ENCODE measurements at regions not wholly inside any gene's neighbourhood (a gene's known extent, or its start where the extent isn't known, plus 50 kb on each side); places are given as distances from the start of the nearest gene placed in this dataset.
"Not testable (repeated sequence)": the region's sequence is repeated elsewhere in the genome, so short reads cannot be mapped to it uniquely, and the experiment has no call there.

DNA sequence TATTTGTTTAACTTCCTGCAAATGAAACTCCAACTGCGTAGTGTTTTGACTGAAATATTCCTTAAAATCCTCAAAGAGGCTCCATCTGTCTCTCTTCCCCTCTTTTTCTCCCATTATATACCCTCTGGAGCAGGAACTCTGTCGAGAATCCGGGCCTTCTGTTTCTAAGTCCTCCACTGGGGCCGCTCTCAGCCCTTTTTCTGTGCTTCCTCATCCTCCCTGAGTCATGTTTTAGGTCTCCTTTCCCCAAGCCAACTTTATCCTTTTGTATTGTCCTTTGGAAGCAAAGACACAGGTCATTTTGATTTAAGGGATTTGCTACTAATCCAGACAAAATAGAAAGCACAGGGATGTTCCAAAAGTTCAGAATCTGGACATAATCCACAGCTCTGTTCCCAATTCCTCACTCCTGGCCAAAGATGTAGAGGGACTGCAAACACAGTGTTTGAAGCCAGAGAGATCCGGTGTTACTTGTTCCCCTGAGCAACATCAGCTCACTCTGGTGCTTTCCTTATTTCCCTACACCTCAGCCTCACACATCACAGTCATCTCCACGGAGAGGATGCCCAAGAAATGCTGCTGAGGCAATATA lies 131.0 kb upstream of the KLF3 start:
- TF ChIP-seq, protein P1, sequence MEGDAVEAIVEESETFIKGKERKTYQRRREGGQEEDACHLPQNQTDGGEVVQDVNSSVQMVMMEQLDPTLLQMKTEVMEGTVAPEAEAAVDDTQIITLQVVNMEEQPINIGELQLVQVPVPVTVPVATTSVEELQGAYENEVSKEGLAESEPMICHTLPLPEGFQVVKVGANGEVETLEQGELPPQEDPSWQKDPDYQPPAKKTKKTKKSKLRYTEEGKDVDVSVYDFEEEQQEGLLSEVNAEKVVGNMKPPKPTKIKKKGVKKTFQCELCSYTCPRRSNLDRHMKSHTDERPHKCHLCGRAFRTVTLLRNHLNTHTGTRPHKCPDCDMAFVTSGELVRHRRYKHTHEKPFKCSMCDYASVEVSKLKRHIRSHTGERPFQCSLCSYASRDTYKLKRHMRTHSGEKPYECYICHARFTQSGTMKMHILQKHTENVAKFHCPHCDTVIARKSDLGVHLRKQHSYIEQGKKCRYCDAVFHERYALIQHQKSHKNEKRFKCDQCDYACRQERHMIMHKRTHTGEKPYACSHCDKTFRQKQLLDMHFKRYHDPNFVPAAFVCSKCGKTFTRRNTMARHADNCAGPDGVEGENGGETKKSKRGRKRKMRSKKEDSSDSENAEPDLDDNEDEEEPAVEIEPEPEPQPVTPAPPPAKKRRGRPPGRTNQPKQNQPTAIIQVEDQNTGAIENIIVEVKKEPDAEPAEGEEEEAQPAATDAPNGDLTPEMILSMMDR (conservative IDR thresholded peaks at IDR 0.05; ENCODE audit: low read depth, low read length) = no peak
- no peak for TF ChIP-seq EZH2 (IDR thresholded peaks at IDR 0.05; ENCODE audit: borderline replicate concordance, low read depth, low read length, poor library complexity, severe bottlenecking)
- H3K36me3 ChIP-seq (ENCODE audit: insufficient read depth, low read length, poor library complexity, severe bottlenecking) = no peaks in the 10 kb centered on the region
- no TSS peak for BruUV-seq (replicated peaks)
- ChIA-PET POLR2A (ENCODE audit: low non-redundant PET) (no interaction called here), CTCF (no interaction called here)
- no peak overlapping the region for H3K27ac ChIP-seq (ENCODE audit: low read depth, low read length, poor library complexity, severe bottlenecking)
- no peaks in the 10 kb centered on the region for H3K9me3 ChIP-seq (ENCODE audit: low read depth, low read length, poor library complexity, severe bottlenecking)
- no peaks in the 10 kb centered on the region for H3K27me3 ChIP-seq (replicated peaks; ENCODE audit: insufficient read depth, low read depth, low read length, poor library complexity)
- H3K4me3 ChIP-seq (ENCODE audit: low read depth, low read length, poor library complexity, severe bottlenecking) = no peak overlapping the region
- no peaks in the 10 kb centered on the region for H3K4me1 ChIP-seq (ENCODE audit: insufficient read depth, low read length, poor library complexity, severe bottlenecking)
- intact Hi-C loops (cut with micrococcal nuclease; ENCODE audit: unreplicated experiment) = no loop called here
- DNase-seq (ENCODE audit: low spot score) = no peak

DNA sequence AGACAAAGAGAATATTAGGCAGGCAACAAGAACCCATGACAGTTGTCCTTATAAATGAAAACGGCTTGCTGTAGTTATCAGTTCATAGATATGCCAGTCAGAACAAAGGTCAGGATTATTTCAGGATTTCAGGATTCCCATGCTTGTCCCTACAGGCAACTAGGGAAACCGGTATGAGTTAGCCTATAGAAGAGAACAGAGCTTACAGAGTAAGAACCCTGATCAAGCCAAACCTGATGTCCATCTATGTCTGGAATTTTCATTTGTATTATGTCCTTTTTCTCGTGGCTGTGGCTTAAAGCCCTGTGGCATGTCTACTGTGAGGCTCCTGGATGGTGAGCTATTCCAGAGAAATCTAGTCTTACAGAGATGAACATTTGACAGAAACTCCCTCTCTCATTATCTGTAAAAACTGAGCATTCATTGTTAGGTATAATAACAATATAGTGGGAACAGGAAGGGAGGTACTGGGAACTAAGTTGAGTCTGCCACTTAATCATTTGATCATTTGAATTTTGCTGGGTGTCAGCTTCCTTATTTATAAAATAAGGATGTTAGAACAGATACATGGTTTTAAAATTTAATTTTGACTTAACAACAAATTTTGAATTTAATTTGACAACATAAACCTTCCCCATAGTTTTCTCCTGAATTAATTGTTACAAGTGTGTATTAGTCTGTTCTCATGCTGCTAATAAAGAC lies 129.5 kb upstream of the KLF3 start:
- Histone ChIP-seq H3K36me3 (ENCODE audit: insufficient read depth, low read length, poor library complexity, severe bottlenecking) (no peaks in the 10 kb centered on the region), H3K4me1 (ENCODE audit: insufficient read depth, low read length, poor library complexity, severe bottlenecking) (no peaks in the 10 kb centered on the region), H3K27me3 (replicated peaks; ENCODE audit: insufficient read depth, low read depth, low read length, poor library complexity) (no peaks in the 10 kb centered on the region), H3K4me3 (ENCODE audit: low read depth, low read length, poor library complexity, severe bottlenecking) (no peak overlapping the region), H3K9me3 (ENCODE audit: low read depth, low read length, poor library complexity, severe bottlenecking) (no peaks in the 10 kb centered on the region), H3K27ac (ENCODE audit: low read depth, low read length, poor library complexity, severe bottlenecking) (no peak overlapping the region)
- no peak for DNase-seq (ENCODE audit: low spot score)
- BruUV-seq (replicated peaks) = no TSS peak
- intact Hi-C loops (cut with micrococcal nuclease; ENCODE audit: unreplicated experiment) = no loop called here
- TF ChIP-seq, protein P1 (conservative IDR thresholded peaks at IDR 0.05; ENCODE audit: low read depth, low read length) = no peak
- TF ChIP-seq EZH2 (IDR thresholded peaks at IDR 0.05; ENCODE audit: borderline replicate concordance, low read depth, low read length, poor library complexity, severe bottlenecking) = no peak
- POLR2A ChIA-PET (ENCODE audit: low non-redundant PET) = no interaction called here
- CTCF ChIA-PET = no interaction called here

DNA sequence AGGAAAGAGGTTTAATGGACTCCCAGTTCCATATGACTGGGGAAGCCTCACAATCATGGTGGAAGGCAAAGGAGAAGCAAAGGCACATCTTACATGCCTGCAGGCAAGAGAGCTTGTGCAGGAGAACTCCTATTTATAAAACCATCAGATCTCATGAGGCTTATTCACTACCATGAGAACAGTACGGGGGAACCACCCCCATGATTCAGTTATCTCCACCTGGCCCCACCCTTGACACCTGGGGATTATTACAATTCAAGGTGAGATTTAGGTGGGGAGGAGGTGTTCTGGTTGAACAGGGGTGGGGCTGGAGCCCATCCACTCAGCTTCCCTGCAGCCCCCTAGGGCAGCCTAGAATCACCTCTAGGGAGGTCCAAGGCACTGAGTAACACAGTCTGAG lies 128.9 kb upstream of the KLF3 start:
- H3K27ac ChIP-seq (ENCODE audit: low read depth, low read length, poor library complexity, severe bottlenecking); H3K9me3 ChIP-seq (ENCODE audit: low read depth, low read length, poor library complexity, severe bottlenecking); intact Hi-C loops (cut with micrococcal nuclease; ENCODE audit: unreplicated experiment); BruUV-seq (replicated peaks); H3K4me3 ChIP-seq (ENCODE audit: low read depth, low read length, poor library complexity, severe bottlenecking); CTCF ChIA-PET; POLR2A ChIA-PET (ENCODE audit: low non-redundant PET); H3K36me3 ChIP-seq (ENCODE audit: insufficient read depth, low read length, poor library complexity, severe bottlenecking); H3K27me3 ChIP-seq (replicated peaks; ENCODE audit: insufficient read depth, low read depth, low read length, poor library complexity); H3K4me1 ChIP-seq (ENCODE audit: insufficient read depth, low read length, poor library complexity, severe bottlenecking); DNase-seq (ENCODE audit: low spot score): not testable (repeated sequence)

DNA sequence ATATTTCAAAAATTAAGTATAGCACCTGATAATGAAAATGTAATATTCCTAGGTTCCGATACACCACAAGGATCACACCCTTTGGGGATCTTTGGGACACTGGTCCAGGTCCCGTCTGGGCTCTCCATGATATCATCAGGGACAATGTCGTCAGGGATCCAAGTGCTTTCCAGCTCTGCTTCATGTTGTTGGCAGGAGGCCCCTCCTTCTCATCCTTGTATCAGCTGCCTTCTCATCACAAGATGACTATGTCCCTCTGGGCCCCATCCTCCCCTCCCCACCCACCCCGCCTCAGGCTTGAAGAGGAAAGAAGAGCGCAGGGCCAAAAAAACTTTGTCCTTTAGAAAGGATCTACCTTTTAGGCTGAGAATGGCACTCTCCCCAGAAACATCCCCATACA lies 128.3 kb upstream of the KLF3 start:
- DNase-seq (ENCODE audit: low spot score) = no peak
- H3K27ac ChIP-seq (ENCODE audit: low read depth, low read length, poor library complexity, severe bottlenecking) = no peak overlapping the region
- ChIA-PET POLR2A (ENCODE audit: low non-redundant PET) (no interaction called here), CTCF (no interaction called here)
- no peak overlapping the region for H3K4me3 ChIP-seq (ENCODE audit: low read depth, low read length, poor library complexity, severe bottlenecking)
- H3K36me3 ChIP-seq (ENCODE audit: insufficient read depth, low read length, poor library complexity, severe bottlenecking) = no peaks in the 10 kb centered on the region
- BruUV-seq (replicated peaks) = no TSS peak
- no peaks in the 10 kb centered on the region for H3K9me3 ChIP-seq (ENCODE audit: low read depth, low read length, poor library complexity, severe bottlenecking)
- H3K27me3 ChIP-seq (replicated peaks; ENCODE audit: insufficient read depth, low read depth, low read length, poor library complexity) = no peaks in the 10 kb centered on the region
- H3K4me1 ChIP-seq (ENCODE audit: insufficient read depth, low read length, poor library complexity, severe bottlenecking) = no peaks in the 10 kb centered on the region
- intact Hi-C loops (cut with micrococcal nuclease; ENCODE audit: unreplicated experiment) = no loop called here
- no peak for TF ChIP-seq EZH2 (IDR thresholded peaks at IDR 0.05; ENCODE audit: borderline replicate concordance, low read depth, low read length, poor library complexity, severe bottlenecking)
- TF ChIP-seq, protein P1 (conservative IDR thresholded peaks at IDR 0.05; ENCODE audit: low read depth, low read length) = no peak

Data from A673 (cell line).